ENCODE measurements at regions not wholly inside any gene's neighbourhood (a gene's known extent, or its start where the extent isn't known, plus 50 kb on each side); places are given as distances from the start of the nearest gene placed in this dataset.

GRCh38 chr10:130519791-130520190, 383.6 kb downstream of the GLRX3 start:
- TF ChIP-seq, protein P1, sequence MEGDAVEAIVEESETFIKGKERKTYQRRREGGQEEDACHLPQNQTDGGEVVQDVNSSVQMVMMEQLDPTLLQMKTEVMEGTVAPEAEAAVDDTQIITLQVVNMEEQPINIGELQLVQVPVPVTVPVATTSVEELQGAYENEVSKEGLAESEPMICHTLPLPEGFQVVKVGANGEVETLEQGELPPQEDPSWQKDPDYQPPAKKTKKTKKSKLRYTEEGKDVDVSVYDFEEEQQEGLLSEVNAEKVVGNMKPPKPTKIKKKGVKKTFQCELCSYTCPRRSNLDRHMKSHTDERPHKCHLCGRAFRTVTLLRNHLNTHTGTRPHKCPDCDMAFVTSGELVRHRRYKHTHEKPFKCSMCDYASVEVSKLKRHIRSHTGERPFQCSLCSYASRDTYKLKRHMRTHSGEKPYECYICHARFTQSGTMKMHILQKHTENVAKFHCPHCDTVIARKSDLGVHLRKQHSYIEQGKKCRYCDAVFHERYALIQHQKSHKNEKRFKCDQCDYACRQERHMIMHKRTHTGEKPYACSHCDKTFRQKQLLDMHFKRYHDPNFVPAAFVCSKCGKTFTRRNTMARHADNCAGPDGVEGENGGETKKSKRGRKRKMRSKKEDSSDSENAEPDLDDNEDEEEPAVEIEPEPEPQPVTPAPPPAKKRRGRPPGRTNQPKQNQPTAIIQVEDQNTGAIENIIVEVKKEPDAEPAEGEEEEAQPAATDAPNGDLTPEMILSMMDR (conservative IDR thresholded peaks at IDR 0.05; ENCODE audit: low read length): no peak
- TF ChIP-seq EZH2phosphoT487 (IDR thresholded peaks at IDR 0.05; ENCODE audit: borderline replicate concordance): no peak
